ENCODE measurements at regions not wholly inside any gene's neighbourhood (a gene's known extent, or its start where the extent isn't known, plus 50 kb on each side); places are given as distances from the start of the nearest gene placed in this dataset.

DNA sequence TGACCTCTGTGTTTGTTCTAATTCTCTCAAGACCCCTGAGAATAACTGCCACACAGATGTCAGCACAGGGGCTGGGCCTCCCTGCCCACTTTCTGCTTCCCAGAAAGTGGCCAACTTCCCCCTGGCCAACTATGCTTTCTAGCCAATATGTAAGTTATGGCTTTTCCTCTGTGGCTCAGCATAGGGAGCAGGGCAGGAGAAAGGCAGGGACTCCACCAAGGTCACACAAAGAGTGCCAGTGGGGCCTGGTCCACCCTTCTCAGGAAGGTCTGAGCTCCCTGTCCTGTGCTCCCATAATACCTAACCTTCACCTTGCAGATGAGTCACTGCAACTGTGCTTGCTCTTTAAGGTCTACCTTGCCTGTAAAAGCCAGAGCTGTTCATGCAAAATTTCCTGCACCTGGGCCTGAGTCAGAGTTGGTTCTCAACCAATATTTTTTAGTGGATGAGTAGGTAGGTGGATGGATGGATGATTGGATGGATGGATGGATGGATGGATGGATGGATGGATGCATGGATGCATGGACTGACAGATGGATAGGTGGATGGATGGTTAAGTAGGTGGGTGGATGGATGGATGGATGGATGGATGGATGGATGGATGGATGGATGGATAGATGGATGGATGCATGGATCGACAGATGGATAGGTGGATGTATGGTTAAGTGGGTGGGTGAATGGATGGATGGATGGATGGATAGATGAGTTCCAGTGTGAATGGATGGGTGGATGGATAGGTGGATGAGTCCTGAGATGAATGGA is 64.2 kb downstream of the DIO3 start:
- peaks cover 14% of the 10 kb centered on the region for H3K27me3 Mint-ChIP-seq (ENCODE audit: unreplicated experiment)
- no peak overlapping the region for H3K4me3 Mint-ChIP-seq (ENCODE audit: unreplicated experiment)
- H3K36me3 Mint-ChIP-seq (ENCODE audit: low read depth, unreplicated experiment): no peaks in the 10 kb centered on the region
- TF ChIP-seq, protein P1, sequence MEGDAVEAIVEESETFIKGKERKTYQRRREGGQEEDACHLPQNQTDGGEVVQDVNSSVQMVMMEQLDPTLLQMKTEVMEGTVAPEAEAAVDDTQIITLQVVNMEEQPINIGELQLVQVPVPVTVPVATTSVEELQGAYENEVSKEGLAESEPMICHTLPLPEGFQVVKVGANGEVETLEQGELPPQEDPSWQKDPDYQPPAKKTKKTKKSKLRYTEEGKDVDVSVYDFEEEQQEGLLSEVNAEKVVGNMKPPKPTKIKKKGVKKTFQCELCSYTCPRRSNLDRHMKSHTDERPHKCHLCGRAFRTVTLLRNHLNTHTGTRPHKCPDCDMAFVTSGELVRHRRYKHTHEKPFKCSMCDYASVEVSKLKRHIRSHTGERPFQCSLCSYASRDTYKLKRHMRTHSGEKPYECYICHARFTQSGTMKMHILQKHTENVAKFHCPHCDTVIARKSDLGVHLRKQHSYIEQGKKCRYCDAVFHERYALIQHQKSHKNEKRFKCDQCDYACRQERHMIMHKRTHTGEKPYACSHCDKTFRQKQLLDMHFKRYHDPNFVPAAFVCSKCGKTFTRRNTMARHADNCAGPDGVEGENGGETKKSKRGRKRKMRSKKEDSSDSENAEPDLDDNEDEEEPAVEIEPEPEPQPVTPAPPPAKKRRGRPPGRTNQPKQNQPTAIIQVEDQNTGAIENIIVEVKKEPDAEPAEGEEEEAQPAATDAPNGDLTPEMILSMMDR (IDR thresholded peaks at IDR 0.05; ENCODE audit: unreplicated experiment): no peak
- no peak overlapping the region for H3K27ac Mint-ChIP-seq (ENCODE audit: unreplicated experiment)
- H3K4me1 Mint-ChIP-seq (ENCODE audit: unreplicated experiment): peaks cover 27% of the 10 kb centered on the region
- DNase-seq (ENCODE audit: low spot score): no peak
- H3K9me3 Mint-ChIP-seq (ENCODE audit: unreplicated experiment): no peaks in the 10 kb centered on the region

- no peak overlapping the region for H3K4me3 Mint-ChIP-seq (ENCODE audit: unreplicated experiment)
- no peaks in the 10 kb centered on the region for H3K9me3 Mint-ChIP-seq (ENCODE audit: unreplicated experiment)
- peaks cover 28% of the 10 kb centered on the region for H3K4me1 Mint-ChIP-seq (ENCODE audit: unreplicated experiment)
- no peak for DNase-seq (ENCODE audit: low spot score)
- TF ChIP-seq, protein P1 (IDR thresholded peaks at IDR 0.05; ENCODE audit: unreplicated experiment): no peak
- H3K36me3 Mint-ChIP-seq (ENCODE audit: low read depth, unreplicated experiment): no peaks in the 10 kb centered on the region
- H3K27me3 Mint-ChIP-seq (ENCODE audit: unreplicated experiment): peaks cover 16% of the 10 kb centered on the region
- H3K27ac Mint-ChIP-seq (ENCODE audit: unreplicated experiment): no peak overlapping the region
Observed at GRCh38 chr14:101626331-101626730, 65.0 kb downstream of the DIO3 start.

- H3K36me3 Mint-ChIP-seq (ENCODE audit: low read depth, unreplicated experiment): no peaks in the 10 kb centered on the region
Observed at GRCh38 chr14:101627915-101628262, 66.6 kb downstream of the DIO3 start.

GRCh38 chr14:101628471-101628966 is 67.2 kb downstream of the DIO3 start:
- DNase-seq (ENCODE audit: low spot score): peak; percentile 87
- Mint-ChIP-seq H3K27ac (ENCODE audit: unreplicated experiment) (no peak overlapping the region), H3K4me1 (ENCODE audit: unreplicated experiment) (peaks cover 12% of the 10 kb centered on the region), H3K4me3 (ENCODE audit: unreplicated experiment) (no peak overlapping the region), H3K27me3 (ENCODE audit: unreplicated experiment) (peaks cover 12% of the 10 kb centered on the region), H3K36me3 (ENCODE audit: low read depth, unreplicated experiment) (no peaks in the 10 kb centered on the region), H3K9me3 (ENCODE audit: unreplicated experiment) (no peaks in the 10 kb centered on the region)
- TF ChIP-seq, protein P1 (IDR thresholded peaks at IDR 0.05; ENCODE audit: unreplicated experiment): peak; percentile 99

More at GRCh38 chr14:101627915-101628262, 66.6 kb downstream of the DIO3 start:
- Mint-ChIP-seq H3K4me1 (ENCODE audit: unreplicated experiment) (peaks cover 17% of the 10 kb centered on the region), H3K4me3 (ENCODE audit: unreplicated experiment) (no peak overlapping the region), H3K27me3 (ENCODE audit: unreplicated experiment) (peaks cover 14% of the 10 kb centered on the region), H3K9me3 (ENCODE audit: unreplicated experiment) (no peaks in the 10 kb centered on the region), H3K27ac (ENCODE audit: unreplicated experiment) (no peak overlapping the region)
- no peak for DNase-seq (ENCODE audit: low spot score)
- TF ChIP-seq, protein P1 (IDR thresholded peaks at IDR 0.05; ENCODE audit: unreplicated experiment): no peak

DNA sequence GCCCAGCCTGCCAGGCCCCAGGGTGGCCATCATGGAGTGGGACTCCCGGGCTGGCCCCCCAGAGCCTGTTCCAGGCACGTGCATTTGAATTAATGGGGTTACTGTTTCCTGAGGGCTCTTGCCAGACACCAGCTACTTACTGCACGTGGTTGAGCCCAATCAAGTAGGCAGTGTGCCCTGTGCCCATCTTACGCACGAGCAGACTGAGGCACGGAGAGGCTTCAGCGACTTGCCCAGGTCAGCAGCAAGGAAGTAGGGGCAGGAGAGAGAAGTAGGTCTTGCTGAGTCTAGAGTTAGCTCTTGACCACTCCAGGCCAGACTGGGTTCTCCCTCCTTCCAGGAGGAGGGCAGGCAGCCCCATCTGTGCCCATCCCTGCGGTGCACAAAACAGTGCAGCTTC is 67.7 kb downstream of the DIO3 start:
- H3K4me3 Mint-ChIP-seq (ENCODE audit: unreplicated experiment): no peak overlapping the region
- H3K36me3 Mint-ChIP-seq (ENCODE audit: low read depth, unreplicated experiment): peaks cover 2% of the 10 kb centered on the region
- no peak overlapping the region for H3K27ac Mint-ChIP-seq (ENCODE audit: unreplicated experiment)
- peaks cover 13% of the 10 kb centered on the region for H3K4me1 Mint-ChIP-seq (ENCODE audit: unreplicated experiment)
- H3K9me3 Mint-ChIP-seq (ENCODE audit: unreplicated experiment): no peaks in the 10 kb centered on the region
- TF ChIP-seq, protein P1 (IDR thresholded peaks at IDR 0.05; ENCODE audit: unreplicated experiment): no peak
- DNase-seq (ENCODE audit: low spot score): no peak
- H3K27me3 Mint-ChIP-seq (ENCODE audit: unreplicated experiment): peaks cover 10% of the 10 kb centered on the region

Data from endothelial cell (in vitro differentiated cells).